Hepatocyte (in vitro differentiated cells): ENCODE measurements at regions not wholly inside any gene's neighbourhood (a gene's known extent, or its start where the extent isn't known, plus 50 kb on each side); places are given as distances from the start of the nearest gene placed in this dataset.

Experiments
- CTCF ChIP-seq: fragments of 200-600 bp; sonication (generic); IDR thresholded peaks from 2 replicates; pipeline ENCODE4 v1.5.1; 2016; ENCODE audit warnings: antibody characterized with exemption, mild to moderate bottlenecking; ENCODE audit not compliant: poor library complexity
- EZH2 ChIP-seq: fragments of 200-600 bp; sonication (generic); IDR thresholded peaks from 2 replicates; pipeline ENCODE4 v1.6.1; 2016; ENCODE audit warnings: antibody characterized with exemption, mild to moderate bottlenecking, borderline replicate concordance
- EZH2phosphoT487 ChIP-seq: fragments of 200-600 bp; sonication (generic); IDR thresholded peaks from one replicate; pipeline ENCODE4 v1.6.1; 2018; ENCODE audit warnings: antibody characterized with exemption, mild to moderate bottlenecking, low read depth, moderate library complexity; ENCODE audit not compliant: unreplicated experiment, severe bottlenecking

GRCh38 chr2:123500988-123501387, 524.1 kb upstream of the CNTNAP5 start:
- TF ChIP-seq EZH2, result no peak
- no peak for TF ChIP-seq CTCF
- no peak for TF ChIP-seq EZH2phosphoT487
